ENCODE measurements at regions not wholly inside any gene's neighbourhood (a gene's known extent, or its start where the extent isn't known, plus 50 kb on each side); places are given as distances from the start of the nearest gene placed in this dataset.

GRCh38 chr2:122583159-122583917 lies 827.9 kb downstream of the TSN start:
- no peak for ATAC-seq (ENCODE audit: low read depth)
- Mint-ChIP-seq H3K4me1 (no peaks in the 10 kb centered on the region), H3K4me3 (no peak overlapping the region), H3K27ac (no peak overlapping the region), H3K36me3 (no peaks in the 10 kb centered on the region), H3K9me3 (peaks cover 2% of the 10 kb centered on the region), H3K27me3 (no peaks in the 10 kb centered on the region)
- POLR2A ChIA-PET = no interaction called here
- no peak for DNase-seq

DNA sequence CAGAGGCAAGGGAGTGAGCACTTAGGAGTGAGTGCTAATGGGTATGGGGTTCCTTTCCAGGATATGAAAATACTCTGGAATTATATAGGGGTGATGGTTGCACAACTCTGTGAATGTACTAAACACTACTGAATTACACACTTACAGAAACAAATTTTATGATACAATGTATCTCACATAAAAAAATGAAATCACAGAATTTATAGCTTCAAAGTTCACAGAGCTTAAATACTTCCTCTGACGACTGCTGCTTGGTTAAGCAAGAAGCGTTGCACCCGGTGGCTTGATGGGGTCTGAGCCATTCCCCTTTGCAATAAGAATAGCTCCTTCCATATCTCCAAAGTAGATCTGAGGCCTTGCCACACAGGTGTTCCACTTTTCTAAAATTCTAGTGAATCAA lies 835.1 kb downstream of the TSN start:
- Mint-ChIP-seq H3K4me3 (no peak overlapping the region), H3K27ac (no peak overlapping the region), H3K9me3 (peaks cover 7% of the 10 kb centered on the region), H3K4me1 (no peaks in the 10 kb centered on the region), H3K27me3 (no peaks in the 10 kb centered on the region), H3K36me3 (no peaks in the 10 kb centered on the region)
- POLR2A ChIA-PET = no interaction called here
- no peak for ATAC-seq (ENCODE audit: low read depth)
- DNase-seq = no peak

- Mint-ChIP-seq H3K4me1 (no peaks in the 10 kb centered on the region), H3K4me3 (no peak overlapping the region), H3K27me3 (no peaks in the 10 kb centered on the region), H3K27ac (no peak overlapping the region), H3K36me3 (no peaks in the 10 kb centered on the region), H3K9me3 (peaks cover 5% of the 10 kb centered on the region)
- ATAC-seq (ENCODE audit: low read depth) (no peak), DNase-seq (no peak)
- POLR2A ChIA-PET = no interaction called here
These were observed 839.6 kb downstream of the TSN start for GRCh38 chr2:122595065-122595464.

GRCh38 chr2:122596598-122596997 lies 841.1 kb downstream of the TSN start:
- H3K4me1 Mint-ChIP-seq = no peaks in the 10 kb centered on the region
- POLR2A ChIA-PET = no interaction called here

DNA sequence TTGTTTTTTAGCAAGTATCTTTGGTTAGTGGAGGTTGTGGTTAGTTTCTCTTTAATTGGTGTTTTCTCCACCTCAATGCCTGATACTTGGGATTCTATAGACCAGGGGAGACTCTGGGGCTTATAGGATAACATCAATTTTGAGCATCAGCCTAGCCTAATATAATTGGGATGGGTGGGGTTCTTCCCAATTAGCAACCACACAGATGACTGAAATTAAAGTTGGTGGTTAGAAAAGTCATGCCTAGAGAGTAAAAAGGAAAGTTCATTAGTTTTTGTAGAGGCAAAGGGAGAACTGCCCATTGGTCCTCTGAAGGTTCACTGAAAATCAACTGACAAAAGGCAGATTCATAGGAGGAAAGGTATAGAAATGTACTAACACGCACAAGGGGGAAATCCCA lies 843.3 kb downstream of the TSN start:
- H3K36me3 Mint-ChIP-seq = no peaks in the 10 kb centered on the region
- H3K27me3 Mint-ChIP-seq = no peaks in the 10 kb centered on the region
- no peaks in the 10 kb centered on the region for H3K4me1 Mint-ChIP-seq

More at GRCh38 chr2:122596598-122596997, 841.1 kb downstream of the TSN start:
- no peak for ATAC-seq (ENCODE audit: low read depth)
- Mint-ChIP-seq H3K9me3 (peaks cover 5% of the 10 kb centered on the region), H3K4me3 (no peak overlapping the region), H3K27me3 (no peaks in the 10 kb centered on the region), H3K27ac (no peak overlapping the region), H3K36me3 (no peaks in the 10 kb centered on the region)
- DNase-seq = no peak

GRCh38 chr2:122610948-122611609 lies 855.6 kb downstream of the TSN start:
- DNase-seq (no peak), ATAC-seq (ENCODE audit: low read depth) (no peak)
- H3K36me3 Mint-ChIP-seq = no peaks in the 10 kb centered on the region
- H3K27me3 Mint-ChIP-seq = no peaks in the 10 kb centered on the region
- no peaks in the 10 kb centered on the region for H3K4me1 Mint-ChIP-seq
- POLR2A ChIA-PET = no interaction called here
- no peak overlapping the region for H3K4me3 Mint-ChIP-seq
- peaks cover 1% of the 10 kb centered on the region for H3K9me3 Mint-ChIP-seq
- H3K27ac Mint-ChIP-seq = no peak overlapping the region

More for the DNA sequence above, 843.3 kb downstream of the TSN start:
- H3K4me3 Mint-ChIP-seq = no peak overlapping the region
- DNase-seq (no peak), ATAC-seq (ENCODE audit: low read depth) (no peak)
- no peak overlapping the region for H3K27ac Mint-ChIP-seq
- POLR2A ChIA-PET = no interaction called here
- no peaks in the 10 kb centered on the region for H3K9me3 Mint-ChIP-seq

DNA sequence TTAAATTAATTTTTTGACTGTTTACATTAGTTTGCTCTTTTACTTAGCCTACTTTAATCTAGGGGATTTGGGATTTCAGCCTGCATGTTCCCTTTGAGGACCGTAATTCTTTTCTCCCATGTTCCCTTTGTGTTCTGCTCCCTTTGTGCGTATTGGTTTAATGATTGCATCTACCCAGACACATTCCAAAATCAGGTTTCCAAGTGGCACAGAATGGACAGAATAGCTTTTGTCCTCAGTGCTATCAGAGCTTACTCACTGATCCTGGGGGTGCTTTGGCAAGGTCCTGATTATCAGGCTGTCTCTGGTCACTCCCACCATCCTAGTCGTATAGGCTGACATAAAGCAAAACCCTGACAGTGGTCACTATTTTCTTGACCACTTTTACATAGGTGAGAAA lies 867.5 kb downstream of the TSN start:
- ATAC-seq (ENCODE audit: low read depth) = no peak
- POLR2A ChIA-PET = no interaction called here
- Mint-ChIP-seq H3K9me3 (peaks cover 4% of the 10 kb centered on the region), H3K36me3 (no peaks in the 10 kb centered on the region), H3K4me3 (no peak overlapping the region), H3K27me3 (no peaks in the 10 kb centered on the region), H3K4me1 (no peaks in the 10 kb centered on the region), H3K27ac (no peak overlapping the region)
- no peak for DNase-seq

- POLR2A ChIA-PET = no interaction called here
- peaks cover 3% of the 10 kb centered on the region for H3K9me3 Mint-ChIP-seq
- H3K27ac Mint-ChIP-seq = no peak overlapping the region
- no peaks in the 10 kb centered on the region for H3K36me3 Mint-ChIP-seq
- DNase-seq (no peak), ATAC-seq (ENCODE audit: low read depth) (no peak)
- no peaks in the 10 kb centered on the region for H3K27me3 Mint-ChIP-seq
- H3K4me1 Mint-ChIP-seq = no peaks in the 10 kb centered on the region
- H3K4me3 Mint-ChIP-seq = no peak overlapping the region
These were observed 871.9 kb downstream of the TSN start for GRCh38 chr2:122627388-122627787.

DNA sequence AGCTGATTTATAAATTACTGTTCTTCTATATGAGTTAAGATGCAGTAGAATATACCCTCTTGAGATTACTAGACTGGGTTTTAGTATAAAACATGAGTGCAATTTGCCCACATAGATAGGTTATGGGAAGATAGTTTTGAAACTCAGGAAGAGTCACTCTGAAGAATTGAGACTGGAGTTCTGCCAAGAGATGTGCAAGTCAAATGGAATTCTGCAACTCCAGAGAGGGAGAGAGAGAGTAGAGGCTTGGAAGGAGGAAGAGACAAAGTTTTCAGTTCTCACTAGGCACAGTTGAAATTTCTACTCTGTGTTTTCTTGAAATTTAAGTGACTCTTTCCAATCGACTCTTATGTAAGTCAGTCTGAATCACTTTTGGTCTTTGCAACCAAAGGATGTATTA lies 878.8 kb downstream of the TSN start:
- POLR2A ChIA-PET = no interaction called here
- Mint-ChIP-seq H3K4me3 (no peak overlapping the region), H3K4me1 (no peaks in the 10 kb centered on the region), H3K27ac (no peak overlapping the region), H3K9me3 (peaks cover 3% of the 10 kb centered on the region), H3K27me3 (no peaks in the 10 kb centered on the region), H3K36me3 (no peaks in the 10 kb centered on the region)
- ATAC-seq (ENCODE audit: low read depth) (no peak), DNase-seq (no peak)

- H3K4me3 Mint-ChIP-seq = no peak overlapping the region
- peaks cover 3% of the 10 kb centered on the region for H3K9me3 Mint-ChIP-seq
- no peak for DNase-seq
- H3K27me3 Mint-ChIP-seq = no peaks in the 10 kb centered on the region
- no peaks in the 10 kb centered on the region for H3K36me3 Mint-ChIP-seq
- no peak overlapping the region for H3K27ac Mint-ChIP-seq
- ATAC-seq (ENCODE audit: low read depth) = no peak
- POLR2A ChIA-PET = no interaction called here
- H3K4me1 Mint-ChIP-seq = no peaks in the 10 kb centered on the region
These were observed 879.5 kb downstream of the TSN start for GRCh38 chr2:122634920-122635319.

GRCh38 chr2:122635686-122636085 lies 880.2 kb downstream of the TSN start:
- DNase-seq = no peak
- Mint-ChIP-seq H3K27ac (no peak overlapping the region), H3K4me1 (no peaks in the 10 kb centered on the region), H3K9me3 (peaks cover 3% of the 10 kb centered on the region), H3K4me3 (no peak overlapping the region), H3K27me3 (no peaks in the 10 kb centered on the region), H3K36me3 (no peaks in the 10 kb centered on the region)
- no peak for ATAC-seq (ENCODE audit: low read depth)
- POLR2A ChIA-PET = no interaction called here

DNA sequence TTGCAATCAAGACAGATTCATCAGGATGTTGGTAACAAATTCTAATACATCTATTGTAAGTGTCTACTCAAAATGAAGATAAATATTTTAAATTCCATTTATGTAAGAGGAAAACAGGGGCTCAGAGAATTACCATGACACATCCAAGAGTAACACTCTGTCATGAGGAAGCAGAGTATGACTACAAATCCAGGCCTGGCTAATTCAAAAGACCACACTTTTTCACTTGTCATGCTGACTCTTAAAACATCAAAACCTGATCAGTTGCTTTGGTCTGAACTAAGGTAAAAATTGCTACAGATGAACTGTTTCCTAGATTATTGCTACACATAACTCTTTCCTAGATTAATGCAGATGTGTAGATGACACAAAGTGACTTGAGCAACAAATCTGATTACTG lies 880.6 kb downstream of the TSN start:
- no peaks in the 10 kb centered on the region for H3K4me1 Mint-ChIP-seq
- no peak overlapping the region for H3K4me3 Mint-ChIP-seq
- H3K36me3 Mint-ChIP-seq = no peaks in the 10 kb centered on the region
- DNase-seq (no peak), ATAC-seq (ENCODE audit: low read depth) (no peak)
- POLR2A ChIA-PET = no interaction called here
- H3K27me3 Mint-ChIP-seq = no peaks in the 10 kb centered on the region
- no peak overlapping the region for H3K27ac Mint-ChIP-seq
- no peaks in the 10 kb centered on the region for H3K9me3 Mint-ChIP-seq

GRCh38 chr2:122639176-122639575 lies 883.7 kb downstream of the TSN start:
- no peaks in the 10 kb centered on the region for H3K4me1 Mint-ChIP-seq
- H3K36me3 Mint-ChIP-seq = no peaks in the 10 kb centered on the region
- DNase-seq (no peak), ATAC-seq (ENCODE audit: low read depth) (no peak)
- H3K9me3 Mint-ChIP-seq = no peaks in the 10 kb centered on the region
- POLR2A ChIA-PET = no interaction called here
- no peak overlapping the region for H3K27ac Mint-ChIP-seq
- no peak overlapping the region for H3K4me3 Mint-ChIP-seq
- H3K27me3 Mint-ChIP-seq = no peaks in the 10 kb centered on the region

DNA sequence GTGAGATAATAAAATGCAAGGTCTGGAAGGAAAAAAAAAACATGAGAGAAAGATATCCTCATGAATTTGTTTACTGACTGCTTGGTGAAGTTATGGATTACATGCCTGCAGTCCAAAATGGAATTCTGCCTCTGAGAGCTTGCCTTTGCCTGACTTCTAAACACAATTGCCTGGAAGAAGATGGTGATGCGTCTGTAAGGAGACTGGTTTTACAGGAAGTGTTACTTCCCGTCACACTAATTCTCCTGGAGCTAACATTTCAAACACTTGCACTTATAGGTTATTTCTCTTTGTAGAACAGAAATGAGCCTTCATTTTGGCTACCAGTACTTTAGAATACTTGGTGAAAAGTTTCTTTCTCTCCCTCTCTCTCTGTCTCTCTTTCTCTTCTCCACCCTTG lies 884.3 kb downstream of the TSN start:
- no peaks in the 10 kb centered on the region for H3K4me1 Mint-ChIP-seq
- H3K9me3 Mint-ChIP-seq = no peaks in the 10 kb centered on the region
- ATAC-seq (ENCODE audit: low read depth) (no peak), DNase-seq (no peak)
- H3K36me3 Mint-ChIP-seq = no peaks in the 10 kb centered on the region
- H3K27ac Mint-ChIP-seq = no peak overlapping the region
- no peak overlapping the region for H3K4me3 Mint-ChIP-seq
- no peaks in the 10 kb centered on the region for H3K27me3 Mint-ChIP-seq
- POLR2A ChIA-PET = no interaction called here
